Thyroid gland (tissue), 4 donors: ENCODE measurements at regions not wholly inside any gene's neighbourhood (a gene's known extent, or its start where the extent isn't known, plus 50 kb on each side); places are given as distances from the start of the nearest gene placed in this dataset.

Experiments
- DNase-seq, 2 donors: peaks; one replicate each; pipeline ENCODE4 v3.0.0-alpha.2; 2019
- H3K27ac ChIP-seq, 3 donors: fragments of 200-600 bp; sonication (generic); 1 replicate in 2 of 3; 2 replicates in 1 of 3; pipeline ENCODE4 v1.5.1; 2016 to 2019; ENCODE audit warnings: mild to moderate bottlenecking in 1 of 3, moderate library complexity in 1 of 3
- H3K27me3 ChIP-seq: fragments of 200-600 bp; sonication (generic); one replicate; pipeline ENCODE4 v1.5.1; 2019
- H3K36me3 ChIP-seq, 2 donors: fragments of 200-600 bp; sonication (generic); one replicate each; pipeline ENCODE4 v1.5.1; 2016 to 2019
- H3K4me1 ChIP-seq, 2 donors: fragments of 200-600 bp; sonication (generic); one replicate each; pipeline ENCODE4 v1.5.1; 2017 to 2019
- H3K4me3 ChIP-seq, 3 donors: fragments of 200-600 bp; sonication (generic); replicated peaks in 1 of 3; 1 replicate in 2 of 3; 2 replicates in 1 of 3; pipeline ENCODE4 v1.5.1; 2016; ENCODE audit warnings: mild to moderate bottlenecking in 1 of 3
- H3K9me3 ChIP-seq: fragments of 200-600 bp; sonication (generic); one replicate; pipeline ENCODE4 v1.5.1; 2017
- CTCF ChIP-seq, 6 experiments: fragments of 200-600 bp in 3 of 6; fragments of 450-650 bp in 3 of 6; sonication (generic) in 3 of 6; IDR thresholded peaks; one replicate each; pipeline ENCODE4 v1.5.1; 2016 to 2019; ENCODE audit warnings: antibody characterized with exemption in 6 of 6, mild to moderate bottlenecking in 2 of 6, inconsistent platforms in 1 of 6, moderate library complexity in 1 of 6
- POLR2A ChIP-seq, 2 donors: fragments of 450-650 bp; IDR thresholded peaks; one replicate each; pipeline ENCODE4 v1.6.1; 2017; ENCODE audit warnings: antibody characterized with exemption in 2 of 2, mild to moderate bottlenecking in 2 of 2, moderate library complexity in 1 of 2
- WGBS, 2 donors: methylation state at CpG; one replicate each; pipeline ENCODE4 v1.1.5; 2017; 5-methylcytosine and 5-hydroxymethylcytosine counted together
- intact Hi-C: fragments of 100-400 bp; cut with DNase I; formaldehyde crosslinking; loops from one replicate; pipeline ENCODE4 v1.15.1; 2023

GRCh38 chr2:42888321-42889245 is 96.2 kb upstream of the HAAO start:
- TF ChIP-seq POLR2A (IDR thresholded peaks at IDR 0.05) (no peak), CTCF (IDR thresholded peaks at IDR 0.05) (no peak)
- Histone ChIP-seq H3K9me3 (no peaks in the 10 kb centered on the region), H3K4me3 (no peak overlapping the region), H3K36me3 (no peaks in the 10 kb centered on the region), H3K27ac (no peak overlapping the region), H3K4me1 (no peaks in the 10 kb centered on the region), H3K27me3 (no peaks in the 10 kb centered on the region)
- DNase-seq, result no peak
- intact Hi-C loops, result no loop called here
- 84 to 92% methylated on average over 5 of the region's 5 CpGs for WGBS, 2 donors

GRCh38 chr2:42886921-42887320 is 94.5 kb upstream of the HAAO start:
- DNase-seq, result no peak
- TF ChIP-seq CTCF (IDR thresholded peaks at IDR 0.05) (no peak), POLR2A (IDR thresholded peaks at IDR 0.05) (no peak)
- Histone ChIP-seq H3K4me1 (no peaks in the 10 kb centered on the region), H3K9me3 (no peaks in the 10 kb centered on the region), H3K36me3 (no peaks in the 10 kb centered on the region), H3K4me3 (no peak overlapping the region), H3K27me3 (no peaks in the 10 kb centered on the region), H3K27ac (no peak overlapping the region)
- 85 to 90% methylated on average over 7 of the region's 7 CpGs for WGBS, 2 donors
- intact Hi-C loops, result no loop called here

GRCh38 chr2:42882756-42883155 is 90.4 kb upstream of the HAAO start:
- intact Hi-C loops, result no loop called here
- TF ChIP-seq POLR2A (IDR thresholded peaks at IDR 0.05) (no peak), CTCF (IDR thresholded peaks at IDR 0.05) (no peak)
- WGBS, 2 donors, result 91 to 100% methylated on average over 1 of the region's 1 CpG
- Histone ChIP-seq H3K4me1 (peaks cover 9 to 21% of the 10 kb centered on the region in 2 donors), H3K27ac (no peak overlapping the region), H3K36me3 (no peaks in the 10 kb centered on the region), H3K9me3 (no peaks in the 10 kb centered on the region), H3K27me3 (no peaks in the 10 kb centered on the region), H3K4me3 (no peak overlapping the region)
- no peak for DNase-seq

- H3K9me3 ChIP-seq, result no peaks in the 10 kb centered on the region
- no peak for TF ChIP-seq POLR2A (IDR thresholded peaks at IDR 0.05)
- no peak for TF ChIP-seq CTCF (IDR thresholded peaks at IDR 0.05)
- H3K27me3 ChIP-seq, result no peaks in the 10 kb centered on the region
- H3K27ac ChIP-seq, result no peak overlapping the region
- 79 to 95% methylated on average over 1 of the region's 1 CpG for WGBS, 2 donors
- no peak overlapping the region for H3K4me3 ChIP-seq
- DNase-seq, result no peak
- no peaks in the 10 kb centered on the region for H3K36me3 ChIP-seq
- H3K4me1 ChIP-seq, result peaks cover 9 to 28% of the 10 kb centered on the region in 2 donors
- intact Hi-C loops, result no loop called here
These were observed 89.3 kb upstream of the HAAO start for GRCh38 chr2:42881732-42882131.
